Ecto neural progenitor cell (in vitro differentiated cells): ENCODE measurements at regions not wholly inside any gene's neighbourhood (a gene's known extent, or its start where the extent isn't known, plus 50 kb on each side); places are given as distances from the start of the nearest gene placed in this dataset.
"Not testable (repeated sequence)": the region's sequence is repeated elsewhere in the genome, so short reads cannot be mapped to it uniquely, and the experiment has no call there.

Source experiments
- DNase-seq: peaks from one replicate; pipeline ENCODE4 v3.0.0-alpha.2; 2018; ENCODE audit warnings: low spot score

DNA sequence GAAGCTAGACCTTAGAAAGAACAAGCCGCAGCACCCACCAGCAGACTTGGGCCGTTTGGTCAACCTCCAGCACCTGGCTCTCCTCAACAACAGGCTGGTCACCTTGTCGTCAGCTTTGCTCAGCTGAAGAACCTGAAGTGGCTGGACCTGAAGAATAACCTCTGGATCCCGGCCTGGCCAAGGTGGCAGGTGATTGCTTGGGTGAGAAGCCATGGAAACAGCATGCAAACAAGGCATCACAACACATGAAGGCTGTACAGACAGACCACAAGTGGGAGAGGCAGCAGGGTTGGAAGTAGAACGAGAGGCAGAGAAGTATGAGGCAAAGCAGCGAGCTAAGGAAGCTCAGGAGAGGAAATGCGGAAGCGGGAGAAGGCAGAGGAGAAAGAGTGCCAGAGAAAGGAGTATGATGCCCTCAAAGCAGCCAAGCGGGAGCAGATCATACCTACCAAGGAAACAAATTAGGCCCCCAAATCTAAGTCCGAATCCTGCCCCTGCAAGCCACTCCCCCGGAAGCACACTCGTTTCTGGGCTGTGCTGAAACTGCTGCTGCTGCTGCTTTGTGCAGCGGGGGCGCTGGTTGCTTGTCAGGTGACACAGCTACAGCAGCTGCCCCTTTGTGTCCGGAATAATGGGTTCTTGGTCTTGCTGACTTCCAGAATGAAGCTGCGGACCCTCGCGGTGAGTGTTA, 121.6 kb upstream of the LGSN start:
- peak; percentile 46 for DNase-seq

DNA sequence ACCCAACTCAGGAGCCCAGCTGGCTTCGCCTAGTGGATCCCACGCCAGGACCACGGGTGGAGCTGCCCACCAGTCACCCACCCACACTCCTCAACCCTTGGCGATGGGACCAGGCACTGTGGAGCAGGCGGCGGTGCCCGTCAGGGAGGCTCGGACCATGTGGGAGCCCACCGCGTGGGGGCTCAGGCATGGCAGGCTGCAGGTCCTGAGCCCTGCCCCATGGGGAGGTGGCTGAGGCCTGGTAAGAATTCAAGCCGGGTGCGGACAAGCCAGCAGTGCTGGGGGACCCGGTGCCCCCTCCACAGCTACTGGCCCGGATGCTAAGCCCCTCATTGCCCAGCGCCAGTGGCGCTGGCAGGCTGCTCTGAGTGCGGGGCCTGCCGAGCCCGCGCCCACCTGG, 123.1 kb upstream of the LGSN start:
- DNase-seq: no peak

DNA sequence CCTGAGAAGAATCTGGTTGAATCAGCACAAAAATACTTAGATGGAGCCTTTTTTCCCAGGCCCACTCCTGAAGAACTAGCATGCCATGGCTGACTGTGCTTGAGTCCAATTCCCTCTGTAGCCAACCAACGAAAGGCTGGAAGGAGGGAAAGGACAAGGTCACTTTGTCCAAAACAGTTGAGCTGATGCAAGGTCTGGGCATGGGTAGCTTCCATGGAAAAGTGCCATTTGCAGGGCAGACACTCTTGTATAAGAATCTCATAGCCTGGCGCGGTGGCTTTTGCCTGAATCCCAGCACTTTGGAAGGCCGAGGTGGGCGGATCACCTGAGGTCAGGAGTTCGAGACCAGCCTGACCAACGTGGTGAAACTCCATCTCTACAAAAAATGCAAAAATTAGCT, 125.0 kb upstream of the LGSN start:
- no peak for DNase-seq

DNA sequence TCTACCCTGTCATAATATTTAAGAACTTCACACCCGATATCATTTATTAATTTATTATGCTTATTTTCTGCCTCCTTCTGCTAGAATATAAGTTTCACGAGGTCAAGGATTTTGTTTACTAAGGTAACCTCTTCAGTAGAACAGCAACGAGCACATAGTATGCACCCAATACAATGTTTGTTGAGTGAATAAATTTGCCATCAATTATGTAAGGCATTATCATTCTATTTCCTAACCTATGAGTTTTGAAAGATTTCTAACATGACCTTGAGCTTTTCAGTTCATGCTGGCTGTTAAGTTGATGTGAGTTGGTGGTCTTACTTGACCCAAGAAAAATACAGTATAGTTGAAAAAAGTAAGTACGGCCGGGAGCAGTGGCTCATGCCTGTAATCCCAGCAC, 125.9 kb upstream of the LOC128125822 start:
- DNase-seq: no peak

DNA sequence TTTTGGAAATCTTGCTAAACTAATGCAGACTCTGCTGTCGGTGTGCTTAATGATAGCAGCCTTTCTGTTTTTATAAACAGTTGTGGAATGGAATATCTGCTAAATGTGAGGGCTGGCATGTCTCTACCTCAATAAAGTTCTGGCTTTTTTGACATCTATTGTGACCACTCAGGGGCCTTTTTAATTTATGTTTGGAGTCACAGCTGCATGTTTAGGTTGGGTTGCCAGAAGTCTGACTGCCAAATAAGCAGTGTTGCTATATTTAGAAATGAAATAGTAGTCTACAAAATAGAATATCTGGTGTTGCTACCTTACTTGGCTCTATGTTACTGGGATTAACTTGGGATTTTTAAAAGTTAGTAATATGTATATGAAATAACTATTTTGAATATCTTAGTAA, 125.1 kb upstream of the LOC128125822 start:
- no peak for DNase-seq

DNA sequence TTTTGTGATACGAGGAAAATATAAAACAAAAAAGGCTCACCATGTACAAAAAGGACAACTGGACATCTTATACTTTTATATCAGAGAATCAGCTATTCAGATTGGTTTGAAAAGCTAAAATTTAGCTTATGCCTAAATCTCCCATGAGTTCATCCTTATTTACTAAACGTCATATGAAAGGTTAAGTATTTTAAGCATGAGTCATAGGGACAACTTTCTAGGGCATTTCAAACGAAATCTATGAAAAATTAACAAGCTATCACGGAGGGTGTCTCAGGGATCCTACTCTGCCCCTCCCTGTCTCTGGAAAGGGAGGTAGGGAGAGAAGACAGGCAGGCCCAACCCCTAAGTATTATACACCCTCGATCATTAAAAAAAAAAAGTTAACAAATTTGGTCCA, 124.1 kb upstream of the LOC128125822 start:
- DNase-seq: no peak

DNA sequence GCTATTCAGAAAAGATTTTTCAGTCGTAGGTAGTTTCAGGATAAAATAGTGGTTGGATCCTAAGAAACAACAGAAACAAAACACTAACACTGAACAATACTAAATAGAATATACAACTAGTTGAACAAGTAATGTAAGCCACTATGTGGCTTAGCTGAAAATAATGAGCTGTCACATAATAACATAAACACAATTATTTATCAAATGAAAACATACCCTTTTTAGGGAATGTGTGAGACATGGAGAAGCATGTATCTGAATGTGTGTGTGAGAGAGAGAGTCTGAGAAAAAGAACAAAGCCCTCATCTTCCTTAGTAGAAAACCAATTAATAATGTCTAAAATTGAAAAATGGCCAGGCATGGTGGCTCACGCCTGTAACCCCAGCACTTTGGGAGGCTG, 122.6 kb upstream of the LOC128125822 start:
- no peak for DNase-seq

DNA sequence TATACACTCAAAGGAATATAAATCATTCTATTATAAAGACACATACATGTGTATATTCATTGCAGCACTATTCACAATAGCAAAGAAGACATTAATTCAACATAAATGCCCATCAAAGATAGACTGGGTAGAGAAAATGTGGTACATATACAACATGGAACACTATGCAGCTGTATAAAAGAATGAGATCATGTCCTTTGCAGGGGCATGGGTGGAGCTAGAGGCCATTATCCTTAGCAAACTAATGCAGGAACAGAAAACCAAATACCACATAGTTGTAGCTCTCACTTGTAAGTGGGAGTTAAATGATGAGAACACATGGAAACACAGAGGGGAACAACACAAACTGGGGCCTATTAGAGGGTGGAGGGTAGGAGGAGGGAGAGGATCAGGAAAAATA, 121.0 kb upstream of the LOC128125822 start:
- no peak for DNase-seq

DNA sequence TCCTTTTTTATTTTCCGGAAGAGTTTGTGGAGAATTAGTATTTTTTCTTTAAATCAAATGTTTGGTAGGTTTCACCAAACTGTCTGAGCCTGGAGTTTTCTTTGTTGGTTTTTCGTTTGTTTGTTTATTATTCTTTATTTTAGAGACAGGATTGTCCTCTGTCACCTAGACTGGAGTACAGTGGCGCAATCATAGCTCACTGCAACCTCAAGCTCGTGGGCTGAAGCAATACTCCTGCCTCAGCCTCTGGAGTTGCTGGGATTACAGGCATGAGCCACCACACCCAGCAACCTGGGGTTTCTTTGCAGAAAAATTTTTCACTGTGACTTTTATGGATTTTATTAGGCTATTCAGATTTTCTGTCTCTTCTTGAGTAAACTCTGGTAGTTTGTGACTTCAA, 120.2 kb upstream of the LOC128125822 start:
- DNase-seq: no peak

DNA sequence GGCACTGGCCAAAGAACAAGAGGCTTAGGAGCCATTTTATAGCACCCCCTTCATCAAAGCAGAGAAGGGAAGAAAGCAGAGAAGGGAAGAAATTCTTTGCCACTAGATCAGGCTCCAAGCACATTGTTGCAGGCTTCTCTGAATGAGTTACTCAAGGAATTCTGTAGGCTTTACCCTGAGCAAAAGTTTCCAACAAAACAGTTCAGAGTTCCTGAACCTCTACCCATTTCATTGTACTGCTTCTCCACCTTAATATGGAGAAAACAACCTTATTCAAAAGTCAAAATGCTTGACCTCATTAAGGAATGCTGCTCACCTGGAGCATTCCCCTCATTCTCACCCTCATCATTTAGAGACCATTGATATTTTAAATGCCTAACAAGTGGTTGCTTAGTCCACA, 115.5 kb upstream of the LOC128125822 start:
- no peak for DNase-seq

DNA sequence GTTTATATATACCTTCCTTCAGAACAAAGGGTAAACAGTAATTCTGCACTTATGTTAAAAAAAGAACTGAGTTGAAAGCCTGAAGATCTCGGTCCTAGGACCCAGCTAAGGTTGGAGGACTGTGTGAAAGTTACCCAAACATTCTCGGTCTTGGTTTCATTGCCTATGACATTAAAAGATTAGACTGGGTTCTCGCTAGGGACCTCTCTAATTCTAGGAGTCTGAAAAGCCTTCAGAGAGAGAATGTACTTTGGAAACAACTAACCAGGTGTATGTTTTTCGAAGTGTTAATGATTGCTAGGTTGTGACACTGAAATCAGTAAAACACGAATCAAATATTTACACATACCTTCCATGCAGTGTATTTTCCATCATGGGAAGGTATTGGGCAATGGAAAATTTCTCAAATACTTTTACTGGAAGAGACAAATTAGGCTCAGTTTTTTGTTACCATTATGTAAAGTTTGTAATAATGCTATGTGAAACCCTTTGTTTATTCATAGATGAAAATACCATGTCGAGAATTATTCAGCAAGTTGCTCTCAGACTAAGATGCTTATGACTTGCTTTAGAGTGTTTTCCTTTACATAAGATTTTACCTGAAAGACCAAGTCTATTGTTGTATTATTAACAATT, 113.7 kb upstream of the LOC128125822 start:
- no peak for DNase-seq

DNA sequence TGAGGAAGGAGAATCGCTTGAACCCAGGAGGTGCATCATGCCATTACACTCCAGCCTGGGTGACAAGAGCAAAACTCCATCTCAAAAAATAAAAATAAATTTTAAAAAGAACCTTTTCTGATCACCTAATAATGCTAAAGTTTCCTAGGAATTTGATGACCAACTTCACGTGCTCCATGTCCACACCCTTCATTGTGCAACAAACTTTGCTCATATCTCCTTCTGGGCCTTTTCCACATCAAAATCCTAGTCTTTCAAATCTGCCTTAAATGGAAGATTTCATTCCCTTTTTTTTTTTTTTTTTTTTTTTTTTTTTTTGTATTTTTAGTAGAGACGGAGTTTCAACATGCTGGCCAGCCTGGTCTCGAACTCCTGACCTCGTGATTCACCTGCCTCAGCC, 112.5 kb upstream of the LOC128125822 start:
- DNase-seq: no peak

DNA sequence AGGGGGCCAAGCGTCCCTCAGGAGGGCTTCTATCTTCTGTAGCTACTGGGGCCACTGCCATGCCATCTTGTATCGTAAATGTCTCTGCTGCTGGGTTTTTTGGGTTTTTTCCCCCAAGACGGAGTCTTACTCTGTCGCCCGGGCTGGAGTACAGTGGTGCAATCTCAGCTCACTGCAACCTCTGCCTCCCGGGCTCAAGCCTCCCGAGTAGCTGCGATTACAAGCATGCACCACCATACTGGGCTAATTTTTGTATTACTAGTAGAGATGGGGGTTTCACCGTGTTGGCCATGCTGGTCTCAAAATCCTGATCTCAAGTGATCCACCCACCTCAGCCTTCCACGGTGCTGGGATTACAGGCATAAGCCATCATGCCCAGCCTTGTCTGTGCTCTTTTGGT, 111.3 kb upstream of the LOC128125822 start:
- DNase-seq: no peak

DNA sequence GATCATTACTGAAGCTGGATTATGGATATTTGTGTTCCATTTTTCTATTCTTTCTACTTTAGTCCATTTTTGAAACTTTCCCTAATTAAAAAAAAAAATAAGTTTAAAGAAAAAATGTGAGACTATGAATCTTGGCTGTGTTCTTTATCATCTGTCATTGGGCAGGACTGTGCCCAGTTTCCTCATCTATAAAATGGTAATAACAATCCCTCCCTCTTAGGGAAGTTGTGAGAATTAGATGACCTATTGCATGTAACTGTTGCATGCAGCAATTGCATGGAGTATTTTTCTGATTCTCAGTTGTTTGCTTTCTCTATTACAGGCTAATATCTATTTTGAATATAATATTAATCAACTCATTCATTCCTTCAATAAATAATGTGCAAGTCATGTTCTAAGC, 108.2 kb upstream of the LOC128125822 start:
- DNase-seq: no peak

DNA sequence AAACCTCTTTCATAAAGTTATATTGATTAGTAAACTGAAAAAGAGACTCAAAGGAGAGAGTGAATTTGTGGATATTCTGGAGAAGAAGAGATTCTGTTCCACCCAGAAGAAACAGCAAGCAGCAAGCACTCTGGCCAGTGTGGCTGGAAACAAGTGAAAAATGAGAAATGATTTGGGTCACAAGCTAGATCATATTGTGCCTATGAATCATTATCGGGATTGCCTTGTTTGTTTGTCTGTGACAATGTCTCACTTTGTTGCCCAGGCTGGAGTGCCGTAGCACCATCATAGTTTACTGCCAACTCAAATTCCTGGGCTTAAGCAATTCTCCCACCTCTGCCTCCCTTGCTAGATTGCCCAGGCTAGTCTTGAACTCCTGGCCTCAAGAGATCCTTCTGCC, 106.5 kb upstream of the LOC128125822 start:
- DNase-seq: no peak

DNA sequence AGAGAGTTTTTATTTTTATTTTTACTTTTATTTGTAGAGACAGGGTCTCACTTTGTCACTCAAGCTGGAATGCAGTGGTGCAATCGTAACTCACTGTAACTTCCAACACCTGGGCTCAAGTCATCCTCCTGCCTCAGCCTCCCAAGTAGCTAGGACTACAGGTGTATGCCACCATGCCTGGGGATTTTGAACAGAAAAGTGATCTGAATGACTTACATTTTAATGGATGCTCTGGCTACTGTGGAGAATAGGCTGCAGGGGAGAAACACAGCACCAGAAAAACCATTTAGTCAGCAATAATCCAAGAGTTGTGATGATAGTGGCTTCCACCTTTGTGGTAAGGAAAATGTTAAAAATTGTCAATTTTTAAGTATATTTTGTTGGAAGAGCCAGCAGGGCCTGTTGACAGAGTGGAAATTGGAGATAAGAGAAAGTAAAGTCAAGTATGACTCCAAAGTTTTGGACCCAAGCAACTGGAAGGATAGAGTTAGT, 106.0 kb upstream of the LOC128125822 start:
- DNase-seq: no peak

DNA sequence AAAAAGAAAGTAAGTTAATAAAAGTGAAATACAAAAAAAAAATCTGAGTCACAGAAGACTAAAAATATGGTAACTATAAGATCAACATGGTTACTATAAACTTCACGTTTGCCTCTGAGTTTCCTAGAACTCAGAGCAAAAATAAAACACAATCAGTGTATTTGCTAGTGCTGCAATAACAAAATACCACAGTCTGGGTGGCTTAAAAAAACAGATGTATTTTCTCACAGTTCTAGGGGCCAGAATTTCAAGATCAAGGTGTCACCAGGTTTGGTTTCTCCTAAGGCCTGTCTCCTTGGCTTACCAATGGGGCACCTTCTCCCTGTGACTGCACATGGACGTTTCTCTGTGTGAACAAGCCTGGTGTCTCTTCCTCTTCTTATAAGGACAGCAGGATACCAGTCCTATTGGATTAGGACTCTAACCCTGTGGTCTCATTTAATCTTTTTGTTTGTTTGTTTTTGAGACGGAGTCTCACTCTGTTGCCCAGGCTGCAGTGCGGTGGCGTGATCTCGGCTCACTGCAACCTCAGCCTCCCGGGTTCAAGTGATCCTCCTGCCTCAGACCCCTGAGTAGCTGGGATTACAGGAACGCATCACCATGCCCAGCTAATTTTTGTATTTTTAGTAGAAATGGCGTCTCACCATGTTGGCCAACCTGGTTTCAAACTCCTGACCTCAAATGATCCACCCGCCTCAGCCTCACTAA, 104.9 kb upstream of the LOC128125822 start:
- DNase-seq: no peak

DNA sequence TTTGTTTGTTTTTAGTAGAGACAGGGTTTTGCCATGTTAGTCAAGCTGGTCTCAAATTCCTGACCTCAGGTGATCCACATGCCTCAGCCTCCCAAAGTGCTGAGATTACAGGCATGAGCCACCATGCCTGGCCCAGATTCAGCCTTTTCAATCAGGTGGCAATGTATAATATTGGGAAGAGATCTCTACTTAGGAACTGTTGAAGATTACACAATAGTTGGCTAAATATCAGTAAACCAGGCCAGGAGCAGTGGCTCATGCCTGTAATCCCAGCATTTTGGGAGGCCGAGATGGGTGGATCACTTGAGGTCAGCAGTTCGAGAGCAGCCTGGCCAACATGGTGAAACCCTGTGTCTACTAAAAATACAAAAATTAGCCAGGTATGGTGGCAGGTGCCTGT, 101.1 kb upstream of the LOC128125822 start:
- DNase-seq: not testable (repeated sequence)

DNA sequence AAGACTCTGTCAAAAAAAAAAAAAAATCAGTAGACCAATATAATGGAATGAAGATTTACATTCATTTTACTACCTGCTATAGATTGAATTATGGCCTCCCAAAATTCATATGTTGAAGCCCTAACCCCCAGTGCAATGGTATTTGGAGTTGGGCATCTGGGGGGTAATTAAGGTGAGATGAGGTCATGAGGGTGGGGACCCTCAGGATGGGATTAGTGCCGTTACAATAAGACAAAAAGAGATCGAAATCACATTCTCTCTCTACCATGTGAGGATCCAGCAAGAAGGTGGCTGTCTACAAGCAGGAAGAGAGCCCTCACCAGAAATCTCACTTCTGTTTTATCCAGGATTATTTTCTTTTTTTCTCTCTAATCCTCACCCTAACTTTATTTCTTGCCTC, 100.6 kb upstream of the LOC128125822 start:
- no peak for DNase-seq

DNA sequence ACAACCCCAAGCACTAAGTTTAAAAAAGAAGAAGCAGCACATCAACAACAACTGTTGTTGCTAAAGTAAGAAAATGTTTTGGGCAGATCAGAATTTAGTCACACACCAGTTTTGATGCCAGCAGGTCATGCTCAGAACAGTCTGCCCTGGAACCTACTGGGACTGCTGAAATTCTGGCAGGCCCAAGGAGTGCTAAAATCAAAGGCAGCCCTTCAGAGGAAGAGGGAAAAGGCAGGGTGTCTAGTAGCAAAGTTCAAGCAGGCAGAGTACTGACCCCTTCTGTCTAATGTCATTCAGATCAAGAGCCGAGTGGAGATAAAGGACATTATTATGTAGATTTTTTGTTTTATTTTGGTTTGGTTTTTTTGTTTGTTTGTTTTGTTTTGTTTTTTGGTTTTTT, 96.6 kb upstream of the LOC128125822 start:
- no peak for DNase-seq

DNA sequence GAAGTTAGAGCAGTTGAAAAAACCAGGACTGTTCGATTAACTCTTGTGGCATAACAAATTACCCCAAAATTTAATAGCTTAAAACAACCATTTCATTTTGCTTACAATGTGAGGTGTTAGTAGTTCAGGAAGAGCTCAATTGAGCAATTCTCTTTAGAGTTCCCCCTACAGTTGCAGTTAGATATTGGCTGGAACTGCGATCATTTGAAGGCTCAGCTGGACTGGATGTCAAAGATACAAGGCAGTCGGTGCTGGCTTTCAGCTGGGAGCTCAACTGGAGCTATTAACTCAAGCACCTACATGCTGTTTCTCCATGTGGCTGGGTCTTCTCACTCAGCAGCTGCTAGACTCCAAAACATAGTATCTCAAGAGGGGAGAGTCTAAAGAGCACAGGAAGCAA, 96.0 kb upstream of the LOC128125822 start:
- DNase-seq: no peak

DNA sequence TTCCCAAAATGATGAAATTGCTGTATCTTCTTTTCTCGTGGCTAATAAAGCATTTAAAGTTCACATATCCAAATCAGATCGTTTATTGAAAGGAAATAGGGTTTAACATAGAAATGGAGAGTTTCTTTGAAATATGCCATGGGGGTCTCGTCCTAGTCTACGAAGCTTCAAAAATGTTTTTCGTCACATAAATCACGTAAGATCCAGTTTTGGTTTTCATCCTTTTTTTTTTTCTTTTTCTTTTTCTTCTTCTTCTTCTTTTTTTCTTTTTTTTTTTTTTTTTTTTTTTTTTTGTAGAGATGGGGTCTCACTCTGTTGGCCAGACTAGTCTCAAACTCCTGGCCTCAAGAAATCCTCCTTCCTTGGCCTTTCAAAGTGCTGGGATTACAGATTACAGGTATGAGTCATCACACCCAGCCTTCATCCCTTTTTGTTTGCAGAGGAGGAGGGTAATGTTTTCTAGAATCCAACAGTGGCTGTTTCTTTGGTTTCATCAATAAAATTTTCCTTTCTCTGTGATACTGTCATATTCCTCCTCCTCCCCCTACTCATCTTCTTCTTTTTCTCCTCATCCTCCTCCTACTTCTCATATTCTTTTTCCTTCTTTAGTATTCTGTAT, 94.7 kb upstream of the LOC128125822 start:
- no peak for DNase-seq

DNA sequence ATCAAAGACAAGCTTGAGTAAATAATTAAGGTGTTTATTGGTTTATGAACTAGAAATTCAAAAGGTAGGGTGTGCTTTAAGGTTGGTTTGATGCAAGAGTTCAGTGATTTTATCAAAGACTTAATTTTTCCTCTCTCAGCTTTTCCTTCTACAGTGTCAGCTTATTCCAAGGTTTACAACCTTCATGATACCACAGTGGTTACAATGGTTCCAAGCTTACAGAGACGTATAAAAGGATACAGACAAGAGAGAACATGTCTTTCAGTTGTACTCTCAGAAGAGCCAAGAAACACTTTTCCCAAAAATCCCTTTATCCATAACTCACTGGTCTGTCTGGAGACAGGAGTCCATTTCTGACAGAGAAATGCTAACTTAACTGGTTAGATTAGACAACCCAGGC, 93.5 kb upstream of the LOC128125822 start:
- DNase-seq: no peak
